GM12864 (cell line): ENCODE measurements at regions not wholly inside any gene's neighbourhood (a gene's known extent, or its start where the extent isn't known, plus 50 kb on each side); places are given as distances from the start of the nearest gene placed in this dataset.
"Not testable (repeated sequence)": the region's sequence is repeated elsewhere in the genome, so short reads cannot be mapped to it uniquely, and the experiment has no call there.

Experiments used
- DNase-seq: peaks from one replicate; pipeline ENCODE4 v3.0.0-alpha.2; 2011; ENCODE audit warnings: low read depth
- H3K4me3 ChIP-seq: 2 replicates; pipeline ENCODE4 v1.5.1; 2011; ENCODE audit warnings: mild to moderate bottlenecking, low read depth, low read length, control low read depth
- CTCF ChIP-seq: IDR thresholded peaks from 2 replicates; pipeline ENCODE4 v1.5.1; 2011; ENCODE audit warnings: low read depth, mild to moderate bottlenecking, moderate library complexity, low read length, control low read depth, inconsistent platforms; ENCODE audit errors: missing control alignments

- peak; percentile 36 for DNase-seq
- H3K4me3 ChIP-seq, result no peak overlapping the region
- TF ChIP-seq CTCF, result no peak
Observed at GRCh38 chr4:115515772-115516171, 402.4 kb upstream of the NDST4 start.

DNA sequence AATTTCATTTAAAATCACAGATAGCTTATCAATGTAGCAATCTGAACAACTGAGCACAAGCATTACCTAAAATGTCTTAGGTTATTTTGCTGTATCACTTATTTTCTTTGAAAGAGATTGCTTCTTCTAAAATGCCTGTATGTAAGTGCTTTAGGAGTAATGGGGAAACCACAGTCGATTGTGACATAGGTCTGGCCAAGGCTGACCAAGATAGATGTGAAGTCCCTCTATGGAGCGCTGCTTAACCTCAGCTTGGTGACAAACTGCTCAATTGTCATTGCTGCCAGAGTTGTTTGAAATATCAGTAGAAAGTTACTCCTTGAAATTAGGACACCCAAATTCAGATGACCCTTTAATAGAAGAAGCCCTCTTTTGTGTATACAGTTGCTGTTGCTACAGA lies 401.9 kb upstream of the NDST4 start:
- no peak for TF ChIP-seq CTCF
- H3K4me3 ChIP-seq, result no peak overlapping the region
- DNase-seq, result no peak

- DNase-seq, result no peak
- no peak for TF ChIP-seq CTCF
Observed at GRCh38 chr4:115514675-115515074, 401.3 kb upstream of the NDST4 start.

DNA sequence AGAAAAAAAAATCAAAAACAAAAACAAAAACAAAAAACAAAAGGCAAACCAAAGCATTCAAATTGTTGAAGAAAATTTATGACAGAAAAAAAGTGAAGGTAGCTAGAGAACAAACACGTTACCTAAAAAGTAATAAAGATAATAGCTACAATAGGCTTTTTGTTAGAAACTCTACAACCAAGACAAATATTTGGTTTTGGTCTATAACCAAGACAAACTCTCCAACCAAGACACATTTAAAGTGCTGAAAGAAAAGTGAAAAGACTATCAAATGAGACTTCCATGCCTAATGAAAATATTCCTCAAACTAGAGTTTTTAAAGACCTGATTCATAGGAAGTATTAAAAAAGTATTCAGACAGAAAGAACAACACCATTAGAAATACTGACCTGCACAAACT lies 391.9 kb upstream of the NDST4 start:
- no peak for TF ChIP-seq CTCF
- no peak for DNase-seq
- no peak overlapping the region for H3K4me3 ChIP-seq

More at GRCh38 chr4:115514675-115515074, 401.3 kb upstream of the NDST4 start:
- no peak overlapping the region for H3K4me3 ChIP-seq

DNA sequence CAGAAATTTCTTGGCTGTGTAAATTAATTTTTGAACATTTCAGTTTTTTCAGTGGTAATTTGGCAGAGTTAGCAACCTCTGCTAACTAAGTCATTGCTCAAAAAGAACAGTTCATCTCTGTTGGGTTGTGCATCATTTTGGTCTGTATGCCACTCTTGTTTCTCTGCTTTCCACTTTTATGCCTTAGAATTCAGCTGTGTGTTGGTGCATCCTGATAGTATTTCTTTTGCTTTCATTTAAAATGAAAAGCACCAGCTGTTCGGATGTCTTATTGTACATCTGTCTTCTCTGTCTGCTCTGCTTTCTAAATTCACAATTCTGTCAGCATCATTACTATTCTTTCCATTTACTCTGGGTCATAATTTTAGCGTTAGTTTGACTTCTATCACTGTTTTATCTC lies 388.2 kb upstream of the NDST4 start:
- DNase-seq, result no peak
- no peak for TF ChIP-seq CTCF

DNA sequence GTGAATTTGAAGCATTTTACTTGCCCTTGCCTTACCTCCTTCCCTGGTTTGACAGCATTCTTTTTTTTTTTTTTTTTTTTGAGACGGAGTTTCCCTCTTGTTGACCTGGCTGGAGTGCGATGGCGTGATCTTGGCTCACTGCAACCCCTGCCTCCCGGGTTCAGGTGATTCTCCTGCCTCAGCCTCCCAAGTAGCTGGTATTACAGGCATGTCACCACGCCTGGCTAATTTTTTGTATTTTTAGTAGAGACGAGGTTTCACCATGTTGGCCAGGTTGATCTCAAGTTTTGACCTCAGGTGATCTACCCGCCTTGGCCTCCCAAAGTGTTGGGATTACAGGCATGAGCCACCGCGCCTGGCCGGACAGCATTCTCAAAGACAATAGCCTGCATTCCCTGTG lies 380.4 kb upstream of the NDST4 start:
- H3K4me3 ChIP-seq, DNase-seq: not testable (repeated sequence)

More for the DNA sequence above, 388.2 kb upstream of the NDST4 start:
- no peak overlapping the region for H3K4me3 ChIP-seq

DNA sequence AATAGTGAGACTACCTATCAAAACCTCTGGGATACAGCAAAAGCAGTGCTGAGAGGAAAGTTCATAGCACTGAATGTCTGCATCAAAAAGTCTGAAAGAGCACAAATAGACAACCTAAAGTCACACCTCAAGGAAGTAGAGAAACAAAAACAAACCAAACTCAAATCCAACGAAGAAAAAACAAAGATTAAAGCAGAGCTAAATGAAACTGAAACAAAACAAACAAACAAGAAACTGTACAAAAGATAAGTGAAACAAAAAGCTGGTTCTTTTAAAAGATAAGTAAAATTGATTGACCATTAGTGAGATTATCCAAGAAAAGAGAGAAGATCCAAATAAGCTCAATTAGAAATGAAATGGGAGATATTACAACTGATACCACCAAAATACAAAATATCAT lies 378.3 kb upstream of the NDST4 start:
- no peak for DNase-seq
- TF ChIP-seq CTCF, result no peak
- H3K4me3 ChIP-seq, result no peak overlapping the region

DNA sequence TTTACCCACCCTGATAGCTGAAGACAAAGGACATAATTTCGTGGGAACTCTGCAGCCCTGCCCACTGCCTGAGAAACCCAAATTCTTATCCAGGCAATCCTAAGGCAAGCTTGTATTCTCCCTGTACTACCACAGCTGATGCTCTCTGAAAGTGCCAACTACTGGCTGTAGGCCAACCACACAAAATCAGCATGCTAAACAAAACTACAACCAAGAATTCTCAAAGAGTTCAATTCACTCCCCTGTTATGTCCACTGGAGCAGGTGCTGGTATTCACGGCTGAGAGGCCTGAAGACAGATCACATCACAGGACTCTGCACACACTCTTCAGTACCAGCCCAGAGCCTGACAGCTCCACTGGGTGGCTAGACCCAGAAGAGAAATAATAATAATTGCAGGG lies 375.9 kb upstream of the NDST4 start:
- no peak for TF ChIP-seq CTCF
- H3K4me3 ChIP-seq, result no peak overlapping the region
- no peak for DNase-seq
